NCI-H1417 (cell line): ENCODE measurements at regions not wholly inside any gene's neighbourhood (a gene's known extent, or its start where the extent isn't known, plus 50 kb on each side); places are given as distances from the start of the nearest gene placed in this dataset.

Experiments
- DNase-seq, 3 experiments: peaks; one replicate each; lab custom pipeline; 2025; lab: John Stamatoyannopoulos, UW

DNA sequence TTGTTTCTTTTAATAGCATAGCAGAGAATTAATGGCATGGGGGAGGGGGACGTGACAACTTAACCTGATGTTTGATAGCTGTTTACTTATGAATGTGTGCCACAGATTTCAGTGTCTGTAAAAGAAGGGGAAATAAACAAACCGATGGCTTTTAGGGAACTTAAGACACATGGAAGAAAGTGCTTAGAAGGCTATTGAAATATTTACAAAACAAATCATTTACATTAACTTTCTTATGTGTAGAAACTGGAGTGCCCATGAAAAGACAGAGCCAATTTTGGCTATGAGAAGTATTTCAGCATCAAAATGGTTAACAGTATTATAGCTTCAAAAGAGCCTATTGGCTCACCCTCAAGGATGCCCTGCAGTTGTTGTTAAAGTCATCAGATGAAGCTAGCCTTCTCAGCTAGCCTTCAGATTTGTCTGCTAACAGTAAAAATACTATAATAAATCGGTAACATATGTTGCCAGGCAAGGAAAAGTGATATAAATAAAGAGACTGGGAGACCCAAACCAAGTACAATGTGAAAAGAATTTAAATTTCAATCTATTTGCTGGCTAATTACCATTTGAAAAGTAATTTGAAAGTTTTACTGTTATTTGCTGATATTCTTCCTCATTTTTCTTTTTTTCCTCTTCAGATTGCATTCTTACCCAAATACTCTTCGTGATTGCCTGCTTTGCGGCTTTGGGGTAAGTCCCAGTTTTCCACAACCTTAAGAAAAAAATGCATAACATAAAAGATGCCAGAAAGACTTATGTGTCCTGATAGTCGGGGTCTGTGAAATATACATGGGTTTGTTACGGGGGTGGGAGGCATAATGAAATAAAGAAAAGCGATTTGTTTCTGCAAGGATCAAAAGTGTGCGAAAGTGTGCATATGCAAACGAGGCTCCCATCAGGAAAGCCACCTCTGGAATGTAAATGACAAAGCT is 256.4 kb downstream of the MEIS1 start:
- DNase-seq, result peak in 2 of 3 experiments; percentile 3 to 45

DNA sequence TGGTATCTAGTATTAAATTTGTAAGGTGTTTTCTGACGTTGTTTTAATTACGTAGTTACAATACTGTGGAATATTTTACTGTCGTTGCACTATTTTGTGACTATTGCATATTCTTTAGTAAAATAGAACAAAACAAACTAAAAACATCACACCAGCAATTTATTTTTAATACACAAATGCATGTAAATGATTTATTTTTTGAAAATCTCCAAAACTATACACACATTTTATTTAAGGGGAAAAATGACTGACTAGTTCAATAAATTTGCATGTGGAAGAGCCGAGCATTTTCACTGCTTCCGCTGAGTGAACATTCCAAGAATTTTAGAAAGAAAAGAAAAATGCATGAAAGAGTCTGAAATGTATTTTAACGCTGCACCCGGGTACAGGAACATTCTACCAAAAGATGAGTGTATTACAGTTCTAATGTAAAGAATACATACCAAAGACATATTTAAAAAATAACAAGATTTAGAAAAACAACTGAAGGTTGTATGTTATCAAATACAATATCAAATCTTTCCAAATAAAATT is 257.7 kb downstream of the MEIS1 start:
- no peak for DNase-seq

DNA sequence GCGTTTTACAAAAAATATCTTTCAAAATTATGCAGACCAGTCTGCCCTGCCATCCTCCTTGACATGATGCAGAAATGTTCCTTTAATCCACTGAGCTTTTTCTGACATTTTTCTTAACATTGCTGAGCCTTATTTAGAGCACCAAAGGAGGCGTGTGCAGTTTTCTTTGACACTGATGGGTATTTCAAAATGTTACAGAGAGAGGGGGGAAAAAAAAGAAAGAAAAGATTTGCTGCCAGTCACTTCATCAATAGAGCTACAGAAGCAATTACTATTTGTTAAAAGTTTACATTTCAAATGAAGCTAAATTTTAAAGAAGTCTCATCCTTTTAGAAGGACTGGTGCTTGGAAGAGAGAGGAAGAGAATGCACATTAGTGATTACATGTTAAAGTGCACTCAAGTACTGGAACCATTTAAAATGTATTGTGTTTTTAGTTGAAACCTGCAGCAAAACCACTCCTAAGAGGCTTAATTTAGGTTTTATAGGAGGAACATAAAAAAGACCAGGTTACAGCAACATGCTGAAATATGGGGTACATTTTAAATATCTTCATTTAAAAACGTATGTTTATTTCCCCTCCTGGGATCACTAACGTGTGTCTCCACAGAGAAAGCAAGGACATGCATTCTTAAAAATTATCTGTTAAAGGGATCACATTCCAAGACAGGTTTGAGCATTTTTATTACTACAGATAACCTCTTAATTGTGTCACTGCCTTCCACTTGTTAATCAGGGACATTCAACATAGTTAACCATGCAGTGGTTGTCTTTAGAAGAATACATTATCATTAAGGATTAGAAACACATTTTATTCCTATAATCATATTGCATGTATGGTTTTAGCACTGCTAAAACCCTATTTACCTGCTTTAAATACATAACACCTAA is 258.4 kb downstream of the MEIS1 start:
- peak in 2 of 3 experiments; percentile 20 to 59 for DNase-seq

DNA sequence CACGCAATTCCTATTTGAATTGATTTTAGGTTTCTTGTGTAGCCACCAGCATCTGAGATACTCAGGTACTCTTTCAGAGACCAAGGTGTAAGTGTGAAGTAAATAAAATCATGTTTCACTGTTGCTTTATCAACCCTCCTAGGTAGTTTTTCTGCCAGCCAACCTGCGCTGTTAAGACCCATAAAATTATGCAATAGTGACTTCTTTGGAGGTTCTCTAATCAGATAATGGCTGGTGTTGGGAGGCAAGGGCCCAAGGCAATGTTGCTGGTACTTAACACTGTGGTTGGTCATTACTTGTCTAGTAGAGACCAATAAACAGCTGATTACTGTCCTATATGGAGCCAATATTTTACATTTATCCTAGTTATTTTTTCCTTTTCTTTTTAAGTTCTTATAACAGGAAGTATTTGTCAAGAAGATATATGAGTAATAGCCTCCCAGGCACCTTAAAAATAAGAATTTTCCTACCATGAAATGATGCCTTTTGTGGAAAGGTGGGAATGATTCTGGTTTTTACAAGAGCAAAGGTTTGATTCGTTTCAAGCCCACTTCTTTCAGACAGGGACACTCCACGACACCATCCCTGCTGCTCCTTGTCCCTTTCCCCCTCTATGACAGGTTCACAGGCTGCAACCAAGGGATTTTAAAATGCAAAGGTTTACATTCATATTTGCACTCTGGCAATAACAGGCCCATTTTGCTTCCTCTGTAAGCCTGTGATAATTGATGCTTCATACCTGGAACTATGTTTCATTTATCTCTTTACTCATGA is 259.3 kb downstream of the MEIS1 start:
- DNase-seq, result no peak

DNA sequence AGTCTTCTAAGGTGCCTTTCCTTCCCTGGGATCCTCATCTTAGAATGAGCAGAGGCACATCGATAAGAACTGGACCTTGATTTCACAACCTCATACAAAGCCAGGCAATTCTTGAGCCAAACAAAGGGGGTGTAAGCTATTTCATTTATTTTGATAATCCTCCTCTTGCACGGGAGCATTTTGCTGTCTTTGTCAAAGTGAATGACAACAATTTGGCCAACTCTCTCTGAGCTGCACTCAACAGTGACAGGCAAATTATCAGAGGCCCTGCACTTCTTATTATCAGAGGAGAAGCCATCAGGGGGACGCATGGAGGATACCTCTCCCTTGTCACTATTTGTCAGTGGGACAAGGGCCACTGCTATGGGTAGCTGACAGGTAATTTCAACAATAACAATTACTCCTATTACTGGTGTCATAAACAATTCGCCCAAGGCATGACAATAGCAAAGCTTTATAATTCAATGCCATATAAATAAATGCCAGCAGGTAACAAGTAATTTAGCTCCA is 260.4 kb downstream of the MEIS1 start:
- peak in 1 of 3 experiments; percentile 21 for DNase-seq

DNA sequence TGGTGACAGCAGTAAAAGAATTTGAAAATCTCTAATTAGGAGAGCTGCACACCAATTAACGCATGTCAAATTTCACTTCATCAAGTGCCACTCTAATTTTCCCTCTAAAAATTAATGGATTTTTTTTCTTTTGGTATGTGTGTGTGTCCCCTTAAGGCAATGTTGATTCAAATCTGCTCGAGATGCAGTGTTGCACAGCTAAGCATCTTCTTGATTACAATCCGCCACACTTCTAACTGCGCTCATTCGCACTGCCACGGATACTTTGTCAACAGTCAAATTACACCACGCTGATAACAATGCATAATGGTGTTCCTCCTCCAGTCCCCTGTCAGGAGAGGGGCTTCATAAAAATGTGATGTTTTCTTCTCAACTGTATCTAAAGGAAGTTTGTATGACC is 261.4 kb downstream of the MEIS1 start:
- peak; percentile 39 to 71 (median 42) for DNase-seq

DNA sequence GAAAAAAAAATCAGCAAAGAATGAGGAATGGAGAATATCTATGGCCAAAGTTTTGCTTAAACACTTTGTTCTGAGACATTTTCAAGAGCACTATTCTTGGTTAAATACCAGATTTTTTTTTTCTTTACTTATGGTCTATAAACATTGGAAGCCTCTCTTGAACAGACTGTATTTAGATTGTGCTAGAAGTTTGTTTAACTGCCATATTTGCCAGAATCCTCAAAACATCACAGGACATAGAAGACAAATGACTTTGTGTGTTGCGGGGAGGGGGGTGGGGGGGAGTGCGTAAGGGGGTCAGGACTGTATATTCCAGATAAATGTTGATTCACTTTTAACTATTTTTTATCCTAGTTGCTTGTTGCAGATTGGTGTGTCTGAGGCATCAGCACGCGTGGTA is 262.0 kb downstream of the MEIS1 start:
- peak in 1 of 3 experiments; percentile 11 for DNase-seq

DNA sequence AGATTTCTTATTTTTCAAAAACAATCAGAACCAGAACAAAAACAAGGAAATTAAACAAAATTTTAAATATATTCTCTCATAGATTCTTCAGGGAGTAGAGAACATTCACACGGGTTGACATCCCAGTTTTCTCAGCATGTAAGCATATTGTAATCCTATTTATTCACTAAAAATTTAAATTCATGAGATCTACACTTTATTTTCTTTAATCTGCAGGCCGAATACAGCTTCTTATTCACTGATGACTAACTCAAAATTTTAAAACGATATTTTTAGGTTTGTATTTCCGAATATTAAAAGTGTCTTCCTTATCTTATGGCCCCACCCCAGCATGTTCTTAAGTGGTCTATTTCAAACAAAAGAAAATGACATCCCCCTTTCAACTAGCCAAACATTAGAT is 262.4 kb downstream of the MEIS1 start:
- DNase-seq, result no peak

DNA sequence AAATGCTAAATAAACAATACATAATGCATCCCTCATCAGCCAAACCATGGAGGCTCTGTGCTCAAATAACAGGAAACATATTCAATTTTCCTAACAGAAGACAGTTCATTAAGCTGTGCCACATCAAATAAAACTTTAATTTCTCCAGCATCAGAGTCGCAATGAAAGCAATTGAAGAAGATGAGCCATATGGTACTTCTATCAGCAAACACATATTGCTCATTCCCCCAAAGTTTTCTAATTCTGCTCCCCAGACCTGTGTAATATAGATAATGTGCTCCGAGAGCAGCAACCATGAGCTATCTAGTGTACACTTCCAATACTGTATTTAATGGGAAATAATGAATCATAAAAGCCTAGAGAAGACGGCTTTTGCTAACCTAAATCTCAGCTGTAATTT is 263.2 kb downstream of the MEIS1 start:
- DNase-seq, result peak in 2 of 3 experiments; percentile 12 to 64

DNA sequence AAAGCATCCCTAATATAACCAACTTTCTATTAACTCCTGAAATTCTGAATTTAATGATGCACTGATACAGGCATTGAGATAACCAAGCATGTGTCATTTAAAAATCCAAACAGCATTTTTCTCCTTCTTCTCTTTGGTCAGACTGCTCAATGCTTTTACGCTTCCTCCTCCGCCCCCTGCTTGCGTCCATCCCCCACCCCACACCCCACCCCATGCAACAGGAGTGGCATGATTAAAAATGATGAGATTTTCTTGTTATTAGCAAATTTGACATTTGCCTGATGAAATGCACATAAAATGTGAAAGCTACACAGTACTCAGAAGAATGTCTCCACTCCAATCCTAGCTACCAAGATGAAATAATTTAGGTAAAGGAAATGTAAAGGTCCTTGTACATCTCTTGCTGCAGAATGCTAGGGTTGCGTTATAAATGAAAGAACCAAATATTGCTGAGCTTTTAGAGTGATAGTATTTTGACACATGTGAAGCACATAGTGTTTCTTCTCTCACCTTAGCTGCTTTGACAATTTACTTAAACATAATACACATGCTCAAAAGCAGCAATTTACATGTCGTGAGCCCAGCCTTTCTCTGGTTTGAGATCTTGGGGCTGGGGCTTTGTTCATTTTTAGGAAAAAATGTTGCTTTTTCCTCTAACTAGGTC is 263.8 kb downstream of the MEIS1 start:
- DNase-seq, result no peak

DNA sequence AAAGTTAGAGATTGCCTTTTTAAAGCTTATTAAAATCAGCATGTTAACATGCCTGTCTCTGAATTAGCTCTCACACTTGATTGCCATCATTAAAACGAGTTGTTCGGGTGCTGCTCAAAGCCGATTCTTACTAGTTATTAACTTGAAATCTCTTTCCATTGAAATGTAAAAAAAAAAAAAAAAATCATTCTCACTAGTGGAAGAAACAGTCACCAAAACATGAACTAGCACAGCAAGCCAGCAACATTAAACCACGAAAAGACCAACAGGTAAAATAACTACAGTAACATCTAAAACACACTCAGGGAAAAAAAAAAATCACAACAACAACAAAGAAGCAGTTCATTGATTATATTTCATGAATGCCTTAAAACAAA is 264.5 kb downstream of the MEIS1 start:
- DNase-seq, result no peak

DNA sequence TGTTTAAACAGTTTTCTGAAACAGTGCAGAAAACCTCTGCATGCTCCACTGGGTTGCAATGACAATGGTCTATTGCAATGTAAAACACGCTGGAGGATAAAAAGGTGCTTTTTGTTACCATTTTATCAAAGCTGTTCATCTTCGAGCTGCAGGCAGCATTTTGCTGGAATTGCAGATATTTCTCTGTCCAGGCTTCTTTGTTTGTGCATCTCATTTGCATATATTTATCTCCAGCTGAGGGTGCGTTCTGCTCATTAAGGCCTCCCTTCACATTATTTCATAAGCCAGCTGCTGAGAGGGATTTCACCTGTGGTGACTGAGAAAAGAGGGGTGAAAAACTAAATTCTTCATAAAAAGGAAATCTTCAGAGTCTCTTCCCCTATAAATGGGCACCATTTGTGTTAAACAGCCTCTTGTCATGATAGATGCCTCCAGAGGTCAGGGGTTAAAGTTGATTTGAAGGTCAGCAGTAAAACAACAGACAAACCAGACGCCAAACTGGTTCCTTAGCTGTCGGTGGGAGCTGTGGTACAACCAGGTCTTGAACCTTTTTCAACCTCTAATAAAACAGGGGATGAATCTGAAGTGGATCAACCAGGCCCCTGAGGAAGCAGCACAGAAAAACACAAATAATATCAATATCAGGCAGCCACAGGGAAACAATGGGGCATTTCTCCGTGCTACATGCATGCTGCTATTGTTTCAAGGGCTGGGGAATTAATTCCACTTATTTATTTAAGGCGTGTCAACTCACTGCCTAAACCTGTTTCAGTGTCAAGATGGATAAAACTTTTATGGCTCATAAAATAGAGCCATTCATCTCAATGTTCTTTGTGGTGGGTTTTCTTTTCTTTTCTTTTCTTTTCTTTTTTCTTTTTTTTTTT is 265.1 kb downstream of the MEIS1 start:
- peak in 2 of 3 experiments; percentile 22 to 74 for DNase-seq

DNA sequence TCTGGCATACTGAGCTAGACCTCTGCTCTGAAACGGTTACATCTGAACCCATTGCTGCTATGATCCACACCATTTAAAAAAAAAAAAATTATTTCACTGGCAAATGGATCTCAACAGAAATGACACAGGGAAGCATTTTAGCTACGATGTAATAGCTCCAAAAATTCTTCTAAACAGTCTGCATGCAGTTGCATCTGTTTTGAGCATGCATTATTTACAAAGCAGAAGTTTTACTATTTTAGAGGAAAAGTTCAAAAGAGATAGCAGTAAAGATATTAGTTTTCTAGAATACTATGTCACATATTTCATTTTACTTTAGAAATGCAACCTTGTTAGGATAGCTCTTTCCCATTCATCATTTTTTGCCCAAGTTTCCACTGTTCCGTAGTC is 265.7 kb downstream of the MEIS1 start:
- DNase-seq, result no peak

DNA sequence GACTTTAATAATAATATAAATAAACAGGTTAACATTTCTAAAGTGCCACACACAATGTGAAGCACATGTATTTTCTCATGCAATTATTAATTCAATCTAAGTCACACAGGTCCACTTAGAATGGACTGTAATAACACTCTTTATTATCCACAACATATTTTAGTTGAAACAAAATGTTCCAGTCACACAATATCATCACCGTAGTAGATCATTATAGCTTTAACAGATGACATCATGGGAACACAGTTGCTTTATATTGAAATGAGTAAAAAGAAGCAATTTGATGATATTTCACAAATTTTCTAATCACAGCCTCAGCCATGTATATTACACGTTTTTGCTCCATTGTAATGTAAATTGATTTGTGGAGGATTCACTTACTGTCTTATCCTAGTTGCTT is 266.3 kb downstream of the MEIS1 start:
- no peak for DNase-seq

DNA sequence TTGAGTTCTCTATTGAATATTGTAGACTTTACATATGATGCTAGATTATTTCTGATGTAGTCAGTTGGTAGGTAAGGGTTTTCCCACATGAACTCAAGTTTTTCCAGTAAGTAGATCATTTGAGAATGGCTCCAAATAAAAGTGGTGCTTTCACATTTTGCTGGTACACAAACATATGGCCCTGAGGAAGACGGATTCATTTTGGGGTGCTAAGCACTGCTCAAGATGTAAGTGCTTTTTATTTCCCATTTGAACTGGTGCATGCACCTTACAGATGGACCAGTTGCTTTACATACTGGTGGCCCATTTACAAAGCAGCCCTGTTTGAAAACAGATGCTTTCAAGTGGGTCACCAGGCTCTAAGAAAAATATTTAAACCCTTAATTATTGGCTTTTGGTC is 266.7 kb downstream of the MEIS1 start:
- no peak for DNase-seq

DNA sequence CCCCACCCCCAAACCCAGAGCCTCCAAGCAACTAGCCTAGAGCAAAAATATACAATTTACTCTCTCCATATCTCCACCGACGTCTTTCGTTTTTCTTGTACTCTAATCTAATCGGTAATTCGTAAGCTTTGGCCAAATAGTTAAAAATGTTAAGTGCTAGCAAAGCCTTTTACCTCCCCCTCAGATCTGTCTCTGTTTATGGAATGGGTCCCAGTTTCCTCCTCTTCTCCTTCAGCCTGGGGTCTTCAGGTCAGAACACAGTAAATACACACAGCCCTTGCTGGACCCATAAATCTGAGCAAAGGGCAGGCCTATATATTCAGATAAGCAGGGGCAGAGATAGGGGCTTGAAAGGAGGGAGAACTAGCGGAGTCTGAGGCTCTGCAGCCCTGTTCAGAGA is 267.4 kb downstream of the MEIS1 start:
- no peak for DNase-seq

DNA sequence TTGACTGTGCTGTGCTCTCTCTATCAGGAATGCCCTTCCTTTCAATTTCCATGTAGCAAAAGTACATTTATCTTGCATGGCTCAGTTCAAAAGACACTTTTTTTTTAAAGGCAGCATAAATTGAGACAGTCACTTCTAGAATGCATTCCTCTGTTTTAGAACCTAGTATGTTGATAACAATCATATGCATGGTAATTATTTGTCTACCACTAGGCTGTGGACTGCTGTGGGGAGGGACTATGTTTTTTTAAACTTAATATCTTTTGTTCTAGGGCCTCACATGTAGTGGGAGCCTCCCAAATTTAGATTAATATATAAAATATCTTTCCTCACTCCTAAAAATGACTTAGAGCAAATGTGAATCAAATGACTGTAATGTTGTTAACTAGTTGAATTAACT is 269.9 kb downstream of the MEIS1 start:
- no peak for DNase-seq

DNA sequence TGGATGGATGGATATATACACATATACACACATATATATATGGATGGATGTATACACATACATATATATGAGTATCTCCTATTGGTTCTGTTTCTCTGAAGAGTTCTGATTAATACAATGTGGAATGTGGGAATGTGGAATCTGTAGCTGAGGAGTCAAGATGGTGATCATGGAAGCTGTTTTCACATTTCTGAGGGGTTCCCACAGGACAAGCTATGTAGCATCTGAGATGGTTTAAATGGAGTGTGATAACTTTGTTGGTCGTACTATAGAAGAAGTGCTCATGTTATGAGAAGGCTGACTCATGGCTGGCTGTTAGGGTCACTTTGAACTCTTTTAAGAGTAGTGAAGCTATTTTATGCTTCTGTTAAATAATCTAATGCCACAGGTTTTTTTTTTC is 279.7 kb downstream of the MEIS1 start:
- DNase-seq, result no peak

DNA sequence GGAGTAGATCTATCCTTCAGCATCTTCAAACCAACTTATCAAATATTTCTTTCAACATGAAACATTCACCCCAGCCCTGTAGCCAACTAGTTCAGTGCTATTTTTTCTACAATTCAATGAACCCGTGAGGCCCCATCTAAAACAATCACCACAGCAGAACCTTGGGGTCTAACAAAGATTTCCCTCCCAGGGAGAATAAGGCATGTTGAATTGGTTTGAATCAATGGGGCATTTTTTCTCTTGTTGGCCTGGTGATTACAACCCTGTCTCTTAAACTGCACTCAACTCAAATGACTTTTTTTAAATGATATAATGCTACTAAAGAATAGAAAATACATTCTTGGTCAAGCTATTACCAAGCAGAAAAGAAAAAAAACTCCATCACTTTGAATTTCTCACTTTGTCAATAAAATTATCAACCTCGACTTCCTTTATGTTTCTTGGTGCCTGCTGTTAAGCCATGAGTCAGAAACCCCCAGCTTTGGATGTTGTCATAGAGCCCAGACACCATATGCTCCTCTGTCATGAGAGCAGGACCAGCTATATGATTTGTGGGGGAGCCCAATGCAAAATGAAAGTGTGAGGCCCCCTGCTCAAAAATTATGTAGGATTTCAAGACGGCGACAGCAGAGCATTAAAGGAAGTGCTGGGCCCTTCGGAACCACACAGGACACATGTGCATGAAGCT is 282.4 kb downstream of the MEIS1 start:
- DNase-seq, result no peak
